GM12892 (cell line): ENCODE measurements at regions not wholly inside any gene's neighbourhood (a gene's known extent, or its start where the extent isn't known, plus 50 kb on each side); places are given as distances from the start of the nearest gene placed in this dataset.

Source experiments
- DNase-seq: peaks from one replicate; pipeline ENCODE4 v3.0.0; 2011; ENCODE audit not compliant: insufficient read length
- FAIRE-seq: peaks from 2 replicates; lab custom pipeline; 2011; peaks lifted over from hg19 to GRCh38; lab: Jason Lieb, UNC
- POLR2A ChIP-seq: IDR thresholded peaks from 2 replicates; pipeline ENCODE4 v1.6.1; 2011; ENCODE audit warnings: low read depth, low read length, control low read depth
- POLR2AphosphoS5 ChIP-seq: IDR thresholded peaks from 2 replicates; pipeline ENCODE4 v1.6.1; 2011; ENCODE audit warnings: low read depth, low read length, control low read depth
- TAF1 ChIP-seq: IDR thresholded peaks from 2 replicates; pipeline ENCODE4 v1.6.1; 2011; ENCODE audit warnings: low read depth, mild to moderate bottlenecking, control low read depth, low read length, borderline replicate concordance

DNA sequence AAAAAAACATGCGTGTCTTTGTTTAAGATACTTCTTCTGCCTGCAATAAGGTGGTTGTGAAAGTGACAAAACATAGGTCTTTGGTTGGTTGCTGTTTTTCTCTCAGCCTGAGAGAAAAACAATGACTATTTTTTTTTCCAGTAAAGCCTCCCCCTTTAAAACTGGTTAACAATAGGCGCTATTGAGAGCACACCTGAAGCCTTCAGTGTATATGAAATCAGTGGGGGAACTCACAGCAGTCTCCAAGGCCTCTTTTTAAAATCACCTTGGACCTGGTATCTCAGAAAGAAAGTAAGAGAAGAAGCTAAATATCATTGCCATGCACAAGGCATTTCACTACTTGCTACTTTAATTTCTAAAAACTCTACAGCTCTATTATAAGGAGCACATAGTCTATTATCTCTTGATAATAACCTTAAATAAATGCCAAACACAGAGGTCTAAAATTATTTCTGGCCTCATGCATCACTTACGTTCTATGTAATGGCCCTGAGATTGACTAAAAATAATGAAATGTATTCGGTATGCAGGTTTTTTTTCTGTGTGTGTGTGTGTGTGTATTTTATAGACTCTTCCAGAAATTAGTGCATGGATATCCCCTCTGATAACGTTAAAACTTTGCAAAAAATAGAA lies 544.4 kb downstream of the TDRD15 start:
- FAIRE-seq: no peak
- TF ChIP-seq POLR2A (no peak), POLR2AphosphoS5 (no peak), TAF1 (no peak)
- no peak for DNase-seq

GRCh38 chr2:21676041-21676440 lies 552.3 kb downstream of the TDRD15 start:
- DNase-seq (no peak), FAIRE-seq (no peak)
- TF ChIP-seq TAF1: no peak
- no peak for TF ChIP-seq POLR2A
- no peak for TF ChIP-seq POLR2AphosphoS5

- FAIRE-seq: no peak
- DNase-seq: no peak
- TF ChIP-seq POLR2AphosphoS5 (no peak), TAF1 (no peak), POLR2A (no peak)
Observed at GRCh38 chr2:21676676-21677075, 552.9 kb downstream of the TDRD15 start.

DNA sequence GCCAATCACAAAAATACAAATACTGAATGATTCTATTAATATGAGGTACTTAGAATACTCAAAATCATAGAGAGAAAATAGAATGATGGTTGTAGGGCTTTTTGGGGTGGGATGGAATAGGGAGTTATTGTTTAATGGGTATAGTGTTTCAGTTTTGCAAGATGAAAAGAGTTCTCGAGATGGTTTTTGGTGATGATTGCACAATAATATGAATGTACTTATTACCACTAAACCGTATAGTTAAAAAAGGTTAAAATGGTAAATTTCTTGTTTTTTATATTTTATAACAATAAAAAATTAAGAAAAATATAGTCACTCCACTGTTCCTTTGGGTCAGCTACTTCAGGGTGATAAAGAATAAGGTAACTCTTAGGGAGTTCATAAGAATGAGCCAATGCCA lies 560.1 kb downstream of the TDRD15 start:
- TF ChIP-seq POLR2A (no peak), POLR2AphosphoS5 (no peak), TAF1 (no peak)
- FAIRE-seq: no peak
- no peak for DNase-seq

DNA sequence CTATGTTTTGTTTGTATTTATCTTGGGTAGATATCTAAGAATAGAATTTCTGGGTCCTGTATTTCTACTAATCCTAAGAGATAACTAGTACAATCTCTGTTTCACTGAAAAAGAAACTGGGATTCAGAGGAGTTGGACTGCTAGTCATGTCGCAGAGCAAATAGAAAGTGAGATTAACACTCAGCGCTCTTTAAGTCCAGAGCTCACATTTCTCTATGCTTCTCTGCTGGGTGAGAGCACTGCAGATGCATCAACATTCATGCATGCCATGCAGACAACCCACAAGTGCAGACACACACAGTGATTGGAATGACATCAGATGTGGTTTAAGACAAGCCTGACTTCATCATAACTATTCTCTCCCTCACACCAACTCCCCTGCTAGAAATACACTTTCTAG lies 563.8 kb downstream of the TDRD15 start:
- FAIRE-seq (no peak), DNase-seq (no peak)
- TF ChIP-seq POLR2A: no peak
- no peak for TF ChIP-seq TAF1
- no peak for TF ChIP-seq POLR2AphosphoS5

DNA sequence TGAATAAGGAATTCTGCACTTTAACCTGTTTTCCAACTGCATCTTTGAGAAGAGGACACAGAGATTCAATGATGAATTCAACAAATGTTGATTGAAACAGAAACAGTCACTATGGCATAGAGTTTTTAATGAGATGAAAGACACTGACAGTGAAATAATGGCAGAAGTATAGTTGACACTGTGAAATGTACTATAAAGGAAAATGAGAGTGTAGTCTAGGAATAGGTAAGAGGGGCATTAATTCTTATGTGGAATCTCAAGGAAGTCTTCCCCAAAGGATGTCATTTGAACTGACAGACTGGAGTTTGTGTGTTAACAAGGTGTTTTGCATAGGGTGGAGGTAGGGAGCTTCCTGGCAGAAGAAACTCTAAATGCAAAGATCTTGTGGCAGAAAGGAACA lies 566.2 kb downstream of the TDRD15 start:
- TF ChIP-seq TAF1: no peak
- no peak for TF ChIP-seq POLR2AphosphoS5
- TF ChIP-seq POLR2A: no peak
- no peak for FAIRE-seq

DNA sequence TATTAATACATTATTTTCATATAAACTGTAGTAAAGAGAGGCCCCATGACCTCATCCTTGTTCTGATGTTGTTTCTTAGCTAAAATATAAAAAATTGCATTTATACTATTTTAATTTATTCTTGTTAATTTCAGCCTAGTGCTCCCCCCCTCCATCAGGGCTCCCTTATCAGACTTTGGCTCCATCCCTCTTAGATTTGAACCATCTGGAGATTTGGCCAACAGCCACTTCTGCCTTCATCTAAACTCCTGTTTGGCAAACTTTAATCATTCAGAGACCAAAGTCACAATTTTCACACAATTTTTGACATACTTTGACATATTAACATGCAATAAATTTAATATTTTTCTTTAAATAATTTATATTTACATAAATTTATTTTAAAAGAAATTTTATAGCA lies 569.3 kb downstream of the TDRD15 start:
- FAIRE-seq (no peak), DNase-seq (no peak)
- TF ChIP-seq TAF1: no peak
- TF ChIP-seq POLR2A: no peak
- no peak for TF ChIP-seq POLR2AphosphoS5

More for the DNA sequence above, 566.2 kb downstream of the TDRD15 start:
- no peak for DNase-seq

GRCh38 chr2:21694079-21694878 lies 570.5 kb downstream of the TDRD15 start:
- TF ChIP-seq TAF1: no peak
- no peak for TF ChIP-seq POLR2A
- TF ChIP-seq POLR2AphosphoS5: no peak
- FAIRE-seq (no peak), DNase-seq (no peak)

DNA sequence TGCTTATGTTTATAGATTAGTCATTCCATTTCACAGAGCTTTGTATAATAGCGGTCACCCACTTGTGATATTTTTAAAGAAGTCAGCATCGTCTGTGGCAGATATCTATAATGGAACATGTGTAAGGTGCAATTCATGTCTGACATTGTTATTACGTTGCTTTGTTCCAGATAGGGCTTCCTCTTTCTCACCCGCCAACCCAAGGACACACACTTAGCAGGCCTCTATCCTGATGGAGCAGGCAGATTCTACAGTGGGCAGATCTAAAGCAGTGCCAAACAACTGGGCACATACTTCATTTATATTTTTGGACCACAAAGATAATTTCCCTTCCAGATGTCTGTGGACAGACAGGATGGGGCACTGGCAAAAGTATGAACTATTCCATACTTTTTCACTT lies 573.1 kb downstream of the TDRD15 start:
- FAIRE-seq (no peak), DNase-seq (no peak)
- TF ChIP-seq TAF1: no peak
- no peak for TF ChIP-seq POLR2AphosphoS5
- TF ChIP-seq POLR2A: no peak

GRCh38 chr2:21700644-21701043 lies 576.9 kb downstream of the TDRD15 start:
- no peak for TF ChIP-seq POLR2AphosphoS5
- TF ChIP-seq POLR2A: no peak
- TF ChIP-seq TAF1: no peak

GRCh38 chr2:21710031-21710430 lies 586.3 kb downstream of the TDRD15 start:
- FAIRE-seq (no peak), DNase-seq (no peak)
- no peak for TF ChIP-seq TAF1
- TF ChIP-seq POLR2A: no peak
- TF ChIP-seq POLR2AphosphoS5: no peak

More at GRCh38 chr2:21700644-21701043, 576.9 kb downstream of the TDRD15 start:
- DNase-seq (no peak), FAIRE-seq (no peak)

- no peak for FAIRE-seq
- TF ChIP-seq TAF1: no peak
- no peak for TF ChIP-seq POLR2A
- no peak for TF ChIP-seq POLR2AphosphoS5
- no peak for DNase-seq
Observed at GRCh38 chr2:21710496-21710895, 586.7 kb downstream of the TDRD15 start.

DNA sequence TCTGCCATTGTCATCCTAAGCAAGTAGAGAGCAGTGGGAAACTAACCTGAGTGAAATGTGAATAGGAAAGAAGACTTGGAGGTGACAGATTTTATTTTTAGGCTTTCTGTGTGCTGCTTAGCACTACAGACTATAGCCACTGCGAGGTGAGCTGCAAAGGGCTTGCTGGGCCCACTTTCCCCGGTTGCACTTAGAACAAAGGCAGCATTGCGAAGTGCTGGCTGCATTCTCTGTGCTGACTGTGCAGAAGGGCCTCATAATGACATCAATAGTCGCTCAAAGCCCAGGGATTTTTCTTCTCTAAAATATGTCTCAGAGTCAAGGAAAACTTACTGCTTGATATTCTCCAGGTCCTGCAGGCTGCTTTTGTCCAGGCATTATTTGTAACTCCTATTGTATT lies 592.1 kb downstream of the TDRD15 start:
- no peak for DNase-seq
- FAIRE-seq: no peak
- TF ChIP-seq TAF1 (no peak), POLR2A (no peak), POLR2AphosphoS5 (no peak)
